ENCODE measurements at regions not wholly inside any gene's neighbourhood (a gene's known extent, or its start where the extent isn't known, plus 50 kb on each side); places are given as distances from the start of the nearest gene placed in this dataset.

DNA sequence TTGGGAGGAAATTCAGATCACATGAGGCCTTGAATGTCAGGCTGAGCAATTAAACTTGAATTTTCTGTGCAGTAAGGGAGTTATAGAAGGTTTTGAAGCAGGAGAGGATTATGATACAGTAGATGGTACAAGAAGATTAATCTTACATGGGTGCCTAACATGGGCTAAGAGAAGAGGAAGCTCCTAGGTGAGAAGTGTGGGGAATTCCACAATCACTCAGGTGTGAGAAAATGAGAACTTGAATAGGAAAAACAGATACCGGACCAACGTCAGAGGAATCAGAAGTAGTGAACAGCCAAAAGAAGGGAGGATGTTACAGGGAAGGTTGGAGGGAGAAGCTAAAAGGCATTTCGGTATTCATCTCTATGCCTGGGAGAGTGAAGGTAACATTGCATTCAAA lies 250.7 kb upstream of the SLC35B3 start:
- Histone ChIP-seq H3K27ac (ENCODE audit: low read depth, low read length) (no peak overlapping the region), H3K4me3 (ENCODE audit: low read depth, low read length) (no peak overlapping the region), H3K27me3 (ENCODE audit: control insufficient read depth, insufficient read depth, low read length) (no peaks in the 10 kb centered on the region), H3K9me3 (ENCODE audit: control insufficient read depth, insufficient read depth, low read length) (peaks cover 11% of the 10 kb centered on the region; the same call in 1 of the 2 replicates)
- TF ChIP-seq, protein P1, sequence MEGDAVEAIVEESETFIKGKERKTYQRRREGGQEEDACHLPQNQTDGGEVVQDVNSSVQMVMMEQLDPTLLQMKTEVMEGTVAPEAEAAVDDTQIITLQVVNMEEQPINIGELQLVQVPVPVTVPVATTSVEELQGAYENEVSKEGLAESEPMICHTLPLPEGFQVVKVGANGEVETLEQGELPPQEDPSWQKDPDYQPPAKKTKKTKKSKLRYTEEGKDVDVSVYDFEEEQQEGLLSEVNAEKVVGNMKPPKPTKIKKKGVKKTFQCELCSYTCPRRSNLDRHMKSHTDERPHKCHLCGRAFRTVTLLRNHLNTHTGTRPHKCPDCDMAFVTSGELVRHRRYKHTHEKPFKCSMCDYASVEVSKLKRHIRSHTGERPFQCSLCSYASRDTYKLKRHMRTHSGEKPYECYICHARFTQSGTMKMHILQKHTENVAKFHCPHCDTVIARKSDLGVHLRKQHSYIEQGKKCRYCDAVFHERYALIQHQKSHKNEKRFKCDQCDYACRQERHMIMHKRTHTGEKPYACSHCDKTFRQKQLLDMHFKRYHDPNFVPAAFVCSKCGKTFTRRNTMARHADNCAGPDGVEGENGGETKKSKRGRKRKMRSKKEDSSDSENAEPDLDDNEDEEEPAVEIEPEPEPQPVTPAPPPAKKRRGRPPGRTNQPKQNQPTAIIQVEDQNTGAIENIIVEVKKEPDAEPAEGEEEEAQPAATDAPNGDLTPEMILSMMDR (IDR thresholded peaks at IDR 0.05; ENCODE audit: low read depth, low read length), result no peak
- CTCF ChIA-PET, result no interaction called here
- no peak for DNase-seq (ENCODE audit: low read depth, low spot score)
- POLR2A ChIA-PET, result no interaction called here

- DNase-seq (ENCODE audit: low read depth, low spot score), result no peak
- CTCF ChIA-PET, result no interaction called here
- H3K27me3 ChIP-seq (ENCODE audit: control insufficient read depth, insufficient read depth, low read length), result no peaks in the 10 kb centered on the region
- POLR2A ChIA-PET, result no interaction called here
- H3K27ac ChIP-seq (ENCODE audit: low read depth, low read length), result no peak overlapping the region
- H3K4me3 ChIP-seq (ENCODE audit: low read depth, low read length), result no peak overlapping the region
- peaks cover 17% of the 10 kb centered on the region for H3K9me3 ChIP-seq (ENCODE audit: control insufficient read depth, insufficient read depth, low read length)
- TF ChIP-seq, protein P1 (IDR thresholded peaks at IDR 0.05; ENCODE audit: low read depth, low read length), result no peak
Measured at GRCh38 chr6:8683204-8683603, 247.9 kb upstream of the SLC35B3 start.

DNA sequence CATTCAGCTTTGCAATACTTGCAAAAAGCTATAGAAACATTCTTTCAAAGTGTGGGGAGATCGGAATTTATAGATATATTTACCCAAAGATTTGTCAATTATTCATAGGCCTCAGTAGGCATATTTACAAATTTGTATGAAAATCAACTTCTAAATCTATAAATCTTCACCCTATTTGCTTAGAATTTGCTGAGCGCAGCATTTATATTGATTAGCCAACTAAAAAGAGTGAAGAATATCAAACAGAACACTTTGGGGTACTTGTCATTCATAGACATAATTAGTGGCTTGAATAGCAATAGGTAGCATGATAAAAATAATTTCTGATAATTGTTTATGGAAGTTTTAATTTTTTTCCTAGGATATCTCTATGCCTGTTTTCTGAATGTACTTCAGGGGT lies 244.5 kb upstream of the SLC35B3 start:
- no peak overlapping the region for H3K27ac ChIP-seq (ENCODE audit: low read depth, low read length)
- H3K9me3 ChIP-seq (ENCODE audit: control insufficient read depth, insufficient read depth, low read length), result peaks cover 19% of the 10 kb centered on the region
- CTCF ChIA-PET, result no interaction called here
- no peak overlapping the region for H3K4me3 ChIP-seq (ENCODE audit: low read depth, low read length)
- no peaks in the 10 kb centered on the region for H3K27me3 ChIP-seq (ENCODE audit: control insufficient read depth, insufficient read depth, low read length)
- DNase-seq (ENCODE audit: low read depth, low spot score), result no peak
- TF ChIP-seq, protein P1 (IDR thresholded peaks at IDR 0.05; ENCODE audit: low read depth, low read length), result no peak
- POLR2A ChIA-PET, result no interaction called here

DNA sequence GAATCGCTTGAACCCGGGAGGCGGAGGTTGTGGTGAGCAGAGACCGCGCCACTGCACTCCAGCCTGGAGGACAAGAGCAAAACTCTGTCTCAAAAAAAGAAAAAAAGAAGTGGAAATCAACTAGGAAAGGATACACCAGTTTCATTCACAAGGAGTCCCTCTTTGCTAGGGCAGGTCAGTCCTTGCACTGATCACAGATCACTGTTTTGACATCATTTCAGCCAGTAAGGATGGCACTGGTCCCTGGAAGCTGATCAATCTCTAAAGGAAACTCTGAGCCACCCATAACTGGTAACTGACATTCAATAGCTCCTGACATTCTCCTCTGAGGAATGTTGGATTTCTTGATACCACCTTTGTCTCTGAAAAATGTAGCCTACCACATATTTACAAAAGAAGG lies 243.1 kb upstream of the SLC35B3 start:
- Histone ChIP-seq H3K27ac (ENCODE audit: low read depth, low read length) (no peak overlapping the region), H3K4me3 (ENCODE audit: low read depth, low read length) (no peak overlapping the region), H3K9me3 (ENCODE audit: control insufficient read depth, insufficient read depth, low read length) (peaks cover 25% of the 10 kb centered on the region), H3K27me3 (ENCODE audit: control insufficient read depth, insufficient read depth, low read length) (no peaks in the 10 kb centered on the region)
- ChIA-PET POLR2A (no interaction called here), CTCF (no interaction called here)
- DNase-seq (ENCODE audit: low read depth, low spot score), result no peak
- TF ChIP-seq, protein P1 (IDR thresholded peaks at IDR 0.05; ENCODE audit: low read depth, low read length), result no peak

DNA sequence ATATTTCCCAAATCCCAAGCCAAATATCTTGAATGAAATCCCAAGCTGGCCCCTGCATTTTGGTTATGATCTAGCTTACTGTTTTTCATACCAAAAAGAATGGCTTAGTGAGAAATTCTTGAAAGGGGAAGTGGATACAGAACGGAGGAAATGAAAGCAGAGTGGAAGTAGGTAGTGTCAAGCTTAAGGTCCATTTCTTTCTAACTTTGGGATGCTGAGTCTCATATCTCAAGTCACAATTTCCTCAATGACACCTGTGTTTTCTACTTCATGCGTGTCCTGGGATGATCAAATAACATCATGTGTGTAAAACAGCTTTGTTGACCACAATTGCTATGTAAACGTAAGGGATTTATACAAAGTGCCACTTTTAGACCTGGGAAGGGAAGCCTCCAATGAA lies 238.8 kb upstream of the SLC35B3 start:
- Histone ChIP-seq H3K27ac (ENCODE audit: low read depth, low read length) (no peak overlapping the region), H3K9me3 (ENCODE audit: control insufficient read depth, insufficient read depth, low read length) (peaks cover 20% of the 10 kb centered on the region), H3K27me3 (ENCODE audit: control insufficient read depth, insufficient read depth, low read length) (no peaks in the 10 kb centered on the region), H3K4me3 (ENCODE audit: low read depth, low read length) (no peak overlapping the region)
- TF ChIP-seq, protein P1 (IDR thresholded peaks at IDR 0.05; ENCODE audit: low read depth, low read length), result no peak
- POLR2A ChIA-PET, result no interaction called here
- CTCF ChIA-PET, result no interaction called here
- DNase-seq (ENCODE audit: low read depth, low spot score), result no peak
